GM12892 (cell line): ENCODE measurements at regions not wholly inside any gene's neighbourhood (a gene's known extent, or its start where the extent isn't known, plus 50 kb on each side); places are given as distances from the start of the nearest gene placed in this dataset.

Source experiments
- DNase-seq: peaks from one replicate; pipeline ENCODE4 v3.0.0; 2011; ENCODE audit not compliant: insufficient read length
- FAIRE-seq: peaks from 2 replicates; lab custom pipeline; 2011; peaks lifted over from hg19 to GRCh38; lab: Jason Lieb, UNC
- POLR2A ChIP-seq: IDR thresholded peaks from 2 replicates; pipeline ENCODE4 v1.6.1; 2011; ENCODE audit warnings: low read depth, low read length, control low read depth
- POLR2AphosphoS5 ChIP-seq: IDR thresholded peaks from 2 replicates; pipeline ENCODE4 v1.6.1; 2011; ENCODE audit warnings: low read depth, low read length, control low read depth
- TAF1 ChIP-seq: IDR thresholded peaks from 2 replicates; pipeline ENCODE4 v1.6.1; 2011; ENCODE audit warnings: low read depth, mild to moderate bottlenecking, control low read depth, low read length, borderline replicate concordance

- no peak for FAIRE-seq
- DNase-seq = no peak
- TF ChIP-seq TAF1 (no peak), POLR2AphosphoS5 (no peak), POLR2A (no peak)
These were observed 517.6 kb downstream of the BTBD3 start for GRCh38 chr20:12435268-12435667.

- DNase-seq (no peak), FAIRE-seq (no peak)
- TF ChIP-seq POLR2AphosphoS5 = no peak
- TF ChIP-seq TAF1 = no peak
- TF ChIP-seq POLR2A = no peak
These were observed 536.0 kb downstream of the BTBD3 start for GRCh38 chr20:12453711-12454110.

GRCh38 chr20:12455148-12455547 lies 537.5 kb downstream of the BTBD3 start:
- FAIRE-seq = no peak

GRCh38 chr20:12458241-12458640 lies 540.5 kb downstream of the BTBD3 start:
- DNase-seq = no peak
- FAIRE-seq = no peak
- TF ChIP-seq POLR2AphosphoS5 (no peak), TAF1 (no peak), POLR2A (no peak)

More at GRCh38 chr20:12455148-12455547, 537.5 kb downstream of the BTBD3 start:
- no peak for DNase-seq
- TF ChIP-seq POLR2A (no peak), POLR2AphosphoS5 (no peak), TAF1 (no peak)

GRCh38 chr20:12464036-12464435 lies 544.7 kb upstream of the SPTLC3 start:
- DNase-seq = no peak
- FAIRE-seq = no peak
- TF ChIP-seq POLR2A (no peak), POLR2AphosphoS5 (no peak), TAF1 (no peak)

GRCh38 chr20:12466915-12467314 lies 541.9 kb upstream of the SPTLC3 start:
- TF ChIP-seq POLR2A (no peak), POLR2AphosphoS5 (no peak), TAF1 (no peak)
- DNase-seq (no peak), FAIRE-seq (no peak)

- DNase-seq (no peak), FAIRE-seq (no peak)
- TF ChIP-seq POLR2A (no peak), POLR2AphosphoS5 (no peak), TAF1 (no peak)
These were observed 541.0 kb upstream of the SPTLC3 start for GRCh38 chr20:12467758-12468157.

GRCh38 chr20:12482661-12483060 lies 526.1 kb upstream of the SPTLC3 start:
- DNase-seq (no peak), FAIRE-seq (no peak)

GRCh38 chr20:12502443-12502842 lies 506.3 kb upstream of the SPTLC3 start:
- FAIRE-seq = no peak
- DNase-seq = no peak
- TF ChIP-seq POLR2A = no peak
- no peak for TF ChIP-seq TAF1
- TF ChIP-seq POLR2AphosphoS5 = no peak

More at GRCh38 chr20:12482661-12483060, 526.1 kb upstream of the SPTLC3 start:
- TF ChIP-seq TAF1 = no peak
- TF ChIP-seq POLR2AphosphoS5 = no peak
- no peak for TF ChIP-seq POLR2A

GRCh38 chr20:12504779-12505178 lies 504.0 kb upstream of the SPTLC3 start:
- no peak for FAIRE-seq
- DNase-seq = no peak
- TF ChIP-seq POLR2AphosphoS5 (no peak), POLR2A (no peak), TAF1 (no peak)

GRCh38 chr20:12511499-12511898 lies 497.3 kb upstream of the SPTLC3 start:
- TF ChIP-seq POLR2A (no peak), TAF1 (no peak), POLR2AphosphoS5 (no peak)
- FAIRE-seq (no peak), DNase-seq (no peak)

- FAIRE-seq (no peak), DNase-seq (no peak)
- no peak for TF ChIP-seq POLR2AphosphoS5
- TF ChIP-seq POLR2A = no peak
- no peak for TF ChIP-seq TAF1
These were observed 496.0 kb upstream of the SPTLC3 start for GRCh38 chr20:12512755-12513154.
